ENCODE measurements at regions not wholly inside any gene's neighbourhood (a gene's known extent, or its start where the extent isn't known, plus 50 kb on each side); places are given as distances from the start of the nearest gene placed in this dataset.
A peak's percentile ranks its signal among the peaks of the same experiment; 100 is the strongest.

DNA sequence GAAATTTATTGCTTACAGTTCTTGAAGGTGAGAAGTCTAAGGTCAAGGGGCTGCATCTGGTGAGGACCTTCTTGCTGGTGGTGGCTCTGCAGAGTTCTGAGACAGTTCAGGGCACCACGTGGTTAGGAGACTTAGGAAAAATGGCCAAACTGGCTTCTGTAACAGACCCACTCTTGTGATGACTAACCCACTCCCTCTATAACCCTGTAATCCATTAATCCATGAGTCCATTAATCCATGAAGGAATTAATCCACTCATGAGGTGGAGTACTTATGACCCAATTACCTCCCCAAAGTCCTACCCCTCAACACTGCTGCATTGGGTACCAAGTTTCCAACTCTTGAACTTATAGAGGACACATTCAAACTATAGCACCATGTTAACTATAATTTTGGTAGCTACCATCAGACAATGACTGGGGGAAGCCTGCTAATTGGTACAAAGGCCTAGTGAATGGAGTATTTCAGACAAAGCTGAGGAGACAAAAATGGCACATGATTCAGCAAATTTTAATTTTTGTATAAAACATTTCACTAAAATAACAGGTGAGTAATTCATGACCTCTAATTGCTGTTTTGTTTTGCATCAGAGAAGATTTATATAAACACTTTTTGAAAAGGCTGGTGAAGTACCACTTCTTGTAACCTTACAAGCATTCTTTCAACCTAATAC lies 374.1 kb upstream of the TBL1XR1 start:
- no peak for DNase-seq (ENCODE audit: low spot score)

DNA sequence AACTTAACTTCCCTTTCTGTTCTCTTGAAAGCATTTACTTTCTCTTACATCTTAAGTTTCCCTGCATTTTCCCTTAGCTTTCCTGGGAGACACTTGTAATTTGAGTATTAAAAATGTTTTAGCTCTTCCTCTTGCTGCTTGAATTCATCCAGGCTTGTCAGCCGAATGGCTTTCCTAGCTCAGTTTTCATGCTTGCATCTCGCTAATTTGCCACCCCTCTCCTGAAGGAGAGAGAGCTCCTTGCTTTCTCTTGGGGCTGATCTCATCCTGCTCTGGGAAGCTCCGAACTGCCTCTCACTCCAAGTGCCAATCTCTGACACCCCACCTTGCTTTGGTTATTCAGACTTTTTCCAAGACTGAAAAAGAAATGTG lies 374.6 kb upstream of the TBL1XR1 start:
- DNase-seq (ENCODE audit: low spot score), result no peak

DNA sequence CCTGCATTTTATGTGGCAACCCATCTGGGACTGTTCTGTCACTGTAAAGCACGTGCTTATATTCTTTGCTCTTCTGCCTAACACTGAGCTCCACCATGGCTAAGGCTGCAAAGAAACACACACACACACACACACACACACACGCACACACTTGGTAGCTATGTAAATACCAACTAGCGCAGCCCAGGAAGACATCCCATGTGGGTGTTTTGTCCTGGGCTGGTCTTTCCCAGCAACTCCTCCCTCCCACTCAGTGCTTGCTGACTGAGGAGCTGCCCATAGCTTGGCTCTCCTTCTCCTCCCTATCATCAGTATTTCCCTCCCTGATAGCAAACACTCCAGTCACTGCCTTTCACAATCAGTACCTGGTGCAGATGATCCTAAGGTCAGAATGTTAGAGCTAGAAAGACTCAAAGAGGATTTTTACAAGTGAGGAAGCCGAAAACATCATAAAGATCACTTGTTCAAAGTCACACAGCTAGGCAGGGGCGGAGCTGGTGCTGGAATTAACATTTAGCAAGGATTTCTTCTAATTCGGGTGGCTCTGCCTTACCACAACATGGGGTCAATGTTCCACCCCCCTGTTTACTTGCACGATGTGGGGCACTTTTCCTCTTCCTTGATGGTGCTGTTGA lies 377.1 kb upstream of the TBL1XR1 start:
- no peak for DNase-seq (ENCODE audit: low spot score)

DNA sequence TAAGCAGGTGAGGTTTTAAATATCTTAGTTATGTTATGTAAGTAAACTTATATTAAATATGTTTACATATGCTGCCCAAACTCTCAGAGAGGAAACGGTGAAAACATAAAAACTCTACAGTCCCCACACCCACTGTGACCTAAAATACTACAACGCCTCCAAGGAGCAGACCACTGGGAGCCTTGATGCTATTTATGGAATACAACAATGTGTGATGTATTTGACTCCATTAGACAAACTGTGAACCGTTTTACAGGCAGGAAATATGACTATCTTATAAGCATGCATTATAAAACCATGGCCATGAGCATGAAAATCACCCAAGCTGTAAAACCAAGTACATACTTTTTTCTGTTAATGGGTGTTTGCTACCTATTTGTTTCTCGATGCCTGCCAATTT lies 379.5 kb upstream of the TBL1XR1 start:
- no peak for DNase-seq (ENCODE audit: low spot score)

DNA sequence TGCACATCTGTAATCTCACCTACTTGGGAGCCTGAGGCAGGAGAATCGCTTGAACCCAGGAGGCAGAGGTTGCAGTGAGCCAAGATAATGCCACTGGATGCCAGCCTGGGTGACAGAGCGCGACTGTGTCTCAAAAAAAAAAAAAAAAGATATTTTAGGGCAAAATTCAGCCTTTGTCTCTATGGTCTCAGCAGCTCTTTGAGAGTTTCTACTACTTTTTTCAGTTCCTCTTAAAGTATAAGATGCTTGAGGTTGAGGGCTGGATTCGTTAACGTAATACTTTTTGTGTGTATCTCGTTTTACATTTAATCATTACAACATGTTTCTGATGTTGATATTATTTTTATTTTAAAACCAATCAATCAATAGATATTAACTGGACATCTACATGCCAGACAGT lies 381.2 kb upstream of the TBL1XR1 start:
- DNase-seq (ENCODE audit: low spot score), result no peak

DNA sequence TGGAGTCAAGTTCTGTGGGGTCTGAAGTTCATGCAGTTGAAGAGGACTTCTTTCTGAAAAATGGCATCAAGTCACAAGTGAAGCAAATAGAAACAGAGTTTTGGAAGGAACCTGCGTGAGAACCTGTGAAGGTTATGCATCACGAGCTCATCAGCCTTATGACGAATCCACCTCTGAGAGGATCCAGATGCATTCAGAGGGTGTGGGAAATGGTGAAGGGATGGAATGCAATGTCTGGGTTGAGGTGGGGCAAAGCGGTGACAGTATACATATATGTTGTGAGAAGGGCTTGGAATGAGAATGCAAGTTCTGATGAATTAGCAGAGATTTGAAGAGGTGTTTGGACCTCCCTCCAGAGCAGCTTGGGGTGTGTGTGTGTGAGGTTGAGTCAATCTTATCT lies 382.1 kb upstream of the TBL1XR1 start:
- no peak for DNase-seq (ENCODE audit: low spot score)

DNA sequence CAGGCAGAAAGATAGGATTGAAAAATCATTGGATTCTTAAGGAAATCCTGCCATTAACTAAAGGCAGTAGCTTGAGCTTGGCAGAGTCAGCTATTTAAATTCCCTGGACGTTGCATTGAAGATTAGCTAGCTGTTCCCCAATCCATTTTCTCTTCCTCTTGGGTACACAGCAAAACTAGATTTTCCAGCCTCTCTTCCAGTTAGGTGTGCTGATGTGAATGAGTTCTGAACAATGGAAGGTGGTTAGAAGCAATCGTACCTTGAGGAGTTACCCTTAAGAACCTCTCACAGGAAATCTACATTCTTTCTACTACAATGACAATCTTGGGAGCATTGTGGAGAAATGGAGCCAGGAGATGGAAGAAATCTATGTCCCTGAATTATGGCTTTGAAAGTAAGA lies 383.2 kb upstream of the TBL1XR1 start:
- DNase-seq (ENCODE audit: low spot score), result no peak

DNA sequence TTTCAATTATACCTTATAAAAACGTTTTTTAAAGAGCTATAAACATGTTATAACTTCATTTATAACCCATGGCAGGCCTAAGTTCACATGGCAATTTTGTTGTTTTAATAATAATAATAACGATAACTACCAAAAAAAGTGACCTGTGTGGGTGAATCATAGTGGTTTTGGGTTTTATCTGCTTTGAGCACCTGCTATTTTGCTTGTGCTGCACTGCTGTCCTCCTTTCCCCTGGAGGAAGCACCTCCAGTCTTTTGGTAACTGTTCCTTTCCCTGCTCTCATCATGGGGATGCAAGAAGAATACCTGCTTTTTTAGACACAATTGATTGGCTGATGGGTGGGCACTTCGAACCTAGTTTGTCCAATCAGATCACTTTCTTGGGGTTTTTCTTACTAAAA lies 388.0 kb upstream of the TBL1XR1 start:
- DNase-seq (ENCODE audit: low spot score), result no peak

DNA sequence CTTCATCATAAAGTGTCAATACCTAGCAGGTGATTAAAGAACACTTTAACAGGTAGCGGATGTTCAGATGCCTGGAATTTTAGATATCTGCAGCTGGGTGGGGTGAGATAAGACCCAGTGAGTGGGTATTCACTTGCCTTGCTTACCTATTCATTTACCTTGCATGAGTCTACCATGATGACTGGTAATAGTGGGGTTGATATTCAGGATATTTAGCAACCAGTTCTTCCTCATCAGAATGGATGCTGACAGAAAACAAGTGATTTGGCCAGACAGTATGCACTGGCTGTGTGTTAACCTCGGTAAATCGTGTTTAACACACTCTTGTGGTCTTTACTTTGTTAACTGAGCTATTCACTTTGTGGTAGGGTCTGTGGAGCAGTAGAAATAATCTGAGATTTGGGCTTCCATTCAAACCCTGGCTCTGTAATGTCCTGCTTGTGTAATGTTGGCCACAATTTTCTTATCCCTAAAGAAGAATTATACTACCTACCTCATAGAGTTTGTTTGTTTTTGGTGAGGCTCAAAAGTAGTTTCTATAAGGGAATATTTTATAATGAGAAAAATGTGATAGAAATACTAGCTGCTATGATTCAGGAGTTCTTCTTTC lies 391.9 kb upstream of the TBL1XR1 start:
- DNase-seq (ENCODE audit: low spot score), result no peak

DNA sequence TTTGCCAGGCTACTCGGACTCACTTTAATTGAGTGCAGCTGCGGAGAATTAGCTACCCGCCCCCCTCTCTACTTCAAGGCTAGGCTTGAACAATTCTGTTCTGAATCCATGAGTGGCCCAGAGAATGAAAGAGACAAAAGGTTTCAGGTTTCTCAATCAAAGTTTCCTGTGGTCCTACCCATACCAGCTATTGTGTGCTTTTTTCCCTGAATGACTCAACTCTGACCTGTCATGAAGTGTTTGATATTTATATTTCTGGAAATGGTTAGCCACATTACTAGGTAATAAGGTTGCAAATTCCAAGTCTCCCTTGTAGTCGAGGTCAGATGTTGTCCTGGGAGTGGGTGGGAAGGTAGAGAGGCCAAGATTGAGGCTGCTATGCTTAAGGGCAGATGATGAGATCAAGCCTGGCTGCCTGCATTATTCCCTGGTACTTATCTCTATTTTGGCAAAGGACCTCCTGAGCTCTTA lies 392.7 kb upstream of the TBL1XR1 start:
- no peak for DNase-seq (ENCODE audit: low spot score)

DNA sequence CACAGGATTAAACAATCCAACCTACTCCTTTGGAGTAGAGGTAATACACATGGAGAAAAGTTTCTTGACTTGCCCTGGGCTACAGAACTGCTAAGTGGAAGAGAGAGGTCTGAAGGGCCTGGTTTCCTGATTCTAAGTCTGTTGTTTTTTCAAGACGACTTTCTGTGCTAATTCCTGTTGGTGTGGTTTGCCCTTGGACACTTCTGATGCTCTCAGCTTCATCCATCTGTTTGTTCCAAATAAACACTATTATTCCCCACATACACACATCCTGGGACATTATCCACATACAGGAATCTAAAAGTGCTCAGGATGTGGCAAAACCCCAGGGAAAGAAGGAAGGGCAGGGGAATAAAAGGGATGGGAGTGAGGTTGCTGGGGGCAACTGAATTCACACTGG lies 393.5 kb upstream of the TBL1XR1 start:
- no peak for DNase-seq (ENCODE audit: low spot score)

DNA sequence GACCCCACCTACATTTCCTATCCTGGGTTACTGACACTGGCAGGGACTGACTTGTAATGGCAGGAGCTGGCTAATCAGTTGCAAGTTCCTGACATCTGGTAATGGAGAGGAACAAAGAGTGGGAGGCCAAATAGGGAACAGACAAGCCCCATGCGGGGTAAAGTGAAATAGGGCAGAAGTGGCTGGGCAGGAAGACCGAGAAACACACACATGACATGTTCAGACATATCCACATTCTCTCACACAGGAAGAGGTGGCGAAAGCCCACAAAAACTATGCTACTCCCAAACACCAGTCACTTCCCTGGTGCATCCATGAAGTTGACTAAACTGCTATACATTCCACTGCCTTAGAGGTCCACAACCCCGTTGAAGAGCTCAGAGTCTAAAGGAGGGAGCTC lies 394.1 kb upstream of the TBL1XR1 start:
- no peak for DNase-seq (ENCODE audit: low spot score)

DNA sequence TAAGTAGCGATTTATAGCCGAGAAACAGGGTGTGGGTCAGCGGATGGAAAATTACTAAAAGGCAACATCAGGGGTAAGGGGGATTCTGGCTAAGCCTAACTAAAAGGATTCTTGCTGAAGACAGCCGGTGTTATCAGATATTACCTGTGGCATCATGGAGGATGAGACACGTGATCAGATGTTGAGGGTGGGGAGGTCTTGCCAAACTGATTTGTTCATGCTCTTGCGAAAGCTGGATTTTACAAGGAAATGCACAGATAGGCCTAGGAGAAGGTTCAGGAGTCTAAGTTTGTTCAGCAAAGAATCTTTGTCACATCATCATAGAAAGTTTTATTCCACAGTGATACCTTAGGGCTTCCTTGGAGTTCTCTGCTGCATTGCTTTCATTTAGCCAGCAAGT lies 396.8 kb upstream of the TBL1XR1 start:
- no peak for DNase-seq (ENCODE audit: low spot score)

DNA sequence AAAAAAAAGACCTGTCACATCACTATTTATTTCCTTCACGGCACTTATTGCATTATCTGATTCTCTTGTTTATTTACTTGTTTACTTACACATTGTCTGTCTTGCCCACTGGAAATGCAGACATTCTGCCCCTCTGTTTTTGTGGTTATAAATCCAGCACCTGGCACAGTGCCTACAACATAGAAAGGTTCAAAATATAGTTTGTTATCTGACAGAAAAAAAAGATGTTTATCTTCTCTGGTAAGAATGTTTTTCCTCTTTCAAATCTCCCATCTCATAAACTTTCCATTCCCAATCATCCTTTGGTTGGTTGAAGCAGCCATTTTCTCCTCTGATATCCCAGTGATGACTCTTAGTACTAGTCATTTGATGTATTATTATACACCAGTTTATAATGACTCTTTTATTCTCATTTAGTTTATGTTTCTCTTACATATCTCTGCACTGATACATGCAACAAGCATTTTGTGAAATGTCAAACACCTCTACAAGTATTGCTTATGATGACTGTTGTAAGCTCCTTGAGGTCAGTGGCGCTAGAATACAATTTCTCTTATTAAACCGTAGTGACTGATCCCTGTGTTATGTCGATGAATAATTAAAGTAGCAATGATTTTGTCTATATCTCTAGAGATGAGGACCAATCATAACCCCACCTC lies 398.4 kb upstream of the TBL1XR1 start:
- no peak for DNase-seq (ENCODE audit: low spot score)

DNA sequence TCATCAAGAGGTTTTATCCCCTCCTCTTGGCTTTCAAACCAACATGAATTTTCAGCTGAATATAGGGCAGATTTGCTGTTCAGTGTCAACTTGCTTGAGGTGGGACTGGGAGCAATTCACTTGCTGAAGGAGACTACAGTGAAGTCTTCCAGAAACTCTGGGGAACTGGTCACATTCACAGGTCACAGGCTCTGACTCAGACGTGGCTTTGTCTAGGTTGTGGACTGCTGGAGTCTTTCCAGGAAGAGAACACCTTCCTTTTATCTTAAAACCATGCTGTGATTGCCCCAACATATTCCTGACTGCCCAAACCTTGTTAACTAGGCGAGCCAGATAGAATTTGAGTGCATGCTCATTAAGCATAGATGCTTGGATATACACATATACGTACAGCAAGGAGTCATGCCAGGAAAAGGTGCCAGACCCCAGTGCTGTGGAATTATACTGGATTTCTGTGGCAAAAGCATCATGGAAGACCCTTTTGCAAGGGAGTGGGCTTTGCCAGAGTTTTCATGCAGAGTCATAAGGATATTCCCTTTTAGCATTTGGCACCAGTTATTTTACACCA lies 399.1 kb upstream of the TBL1XR1 start:
- no peak for DNase-seq (ENCODE audit: low spot score)

DNA sequence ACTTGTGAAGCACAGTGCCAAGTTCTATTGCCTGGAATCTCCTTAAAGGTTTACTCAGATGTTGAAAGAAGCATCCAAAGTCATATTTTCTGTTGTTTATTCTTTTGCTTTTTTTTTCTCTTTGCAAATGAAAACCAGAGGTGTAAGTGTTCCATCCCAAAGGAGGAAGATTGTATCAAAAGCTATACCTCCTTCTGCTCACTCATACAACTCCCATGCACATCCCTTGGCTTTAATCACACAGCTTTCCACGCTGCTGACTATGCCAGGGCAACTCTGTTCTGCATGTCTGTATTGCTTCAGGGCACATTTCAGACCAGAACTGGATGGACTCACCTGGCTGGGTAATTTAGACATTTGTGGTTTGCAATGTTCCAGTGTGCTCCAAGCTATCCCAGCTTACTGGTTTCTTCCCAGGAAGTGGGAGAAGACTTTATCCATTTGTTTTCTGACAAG lies 399.6 kb upstream of the TBL1XR1 start:
- no peak for DNase-seq (ENCODE audit: low spot score)

DNA sequence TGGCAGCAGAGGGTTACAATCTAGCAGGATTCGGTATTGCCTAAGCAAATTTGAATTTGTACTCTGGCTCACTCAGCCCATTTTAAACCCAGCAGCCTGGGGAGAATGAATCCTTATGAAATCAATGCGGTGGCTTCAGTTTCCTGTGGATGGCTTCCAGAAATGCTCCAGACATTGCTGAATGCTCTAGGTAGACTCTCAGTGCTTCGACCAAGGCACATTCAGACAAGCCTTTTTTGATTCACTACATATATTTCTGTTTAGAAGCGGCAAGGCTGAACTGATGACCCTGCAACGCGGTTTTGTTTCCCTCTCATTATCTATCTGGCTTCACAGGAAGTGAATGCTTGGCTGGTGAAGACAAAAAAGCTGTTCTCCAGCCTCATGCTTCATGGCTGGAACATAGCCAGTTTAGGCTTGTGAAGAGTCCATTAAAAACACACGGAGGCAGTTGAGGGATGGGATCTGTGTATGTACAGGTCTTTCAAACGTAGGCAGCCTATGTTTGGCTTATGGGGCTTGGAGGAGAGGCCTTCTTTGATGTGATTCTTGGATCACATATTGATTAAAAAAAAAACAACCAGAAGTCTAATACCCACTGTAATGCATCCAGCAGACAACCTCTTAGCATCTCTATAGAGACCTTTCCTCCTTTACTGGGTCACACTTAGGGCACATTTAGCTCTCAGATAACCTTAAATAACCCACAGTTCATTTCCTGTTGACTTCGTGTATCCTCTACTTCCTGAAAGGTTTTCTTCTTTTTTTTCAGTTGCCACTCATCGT lies 400.2 kb upstream of the TBL1XR1 start:
- peak; percentile 47 for DNase-seq (ENCODE audit: low spot score)

DNA sequence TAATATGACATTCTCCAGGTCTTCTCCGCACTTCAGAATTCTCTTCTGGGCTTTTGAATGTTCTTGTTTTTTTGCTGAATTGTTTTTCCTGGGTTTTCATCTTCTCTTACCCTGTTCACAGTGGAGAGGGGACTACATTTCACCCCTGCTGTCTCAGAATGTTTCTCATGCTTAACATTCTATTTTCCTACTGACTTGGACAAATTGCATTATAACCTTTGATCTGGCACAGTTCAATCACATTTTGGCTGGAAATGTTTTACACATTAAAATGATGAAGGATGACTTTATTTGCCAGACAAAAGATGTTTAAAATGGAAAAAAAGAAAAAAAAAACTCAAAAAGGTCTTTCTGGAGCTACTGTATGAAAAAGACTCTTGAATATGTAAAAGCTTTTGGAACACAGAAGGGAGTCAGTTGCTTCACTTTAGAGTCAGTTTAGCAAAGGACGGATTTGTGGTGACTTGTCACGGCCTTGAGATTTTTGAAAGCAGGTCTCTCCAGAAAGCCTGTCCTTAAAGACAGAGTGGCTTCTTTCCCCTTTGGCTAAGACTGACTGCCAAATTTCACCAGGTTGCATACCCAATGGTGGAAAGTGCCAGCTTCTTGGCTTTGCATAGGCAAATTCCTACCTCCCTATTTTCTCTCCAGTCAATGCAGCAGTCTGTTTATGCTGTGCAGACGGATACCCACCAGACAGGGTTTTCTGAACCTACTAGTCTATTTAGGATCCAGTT lies 401.0 kb upstream of the TBL1XR1 start:
- DNase-seq (ENCODE audit: low spot score), result no peak

DNA sequence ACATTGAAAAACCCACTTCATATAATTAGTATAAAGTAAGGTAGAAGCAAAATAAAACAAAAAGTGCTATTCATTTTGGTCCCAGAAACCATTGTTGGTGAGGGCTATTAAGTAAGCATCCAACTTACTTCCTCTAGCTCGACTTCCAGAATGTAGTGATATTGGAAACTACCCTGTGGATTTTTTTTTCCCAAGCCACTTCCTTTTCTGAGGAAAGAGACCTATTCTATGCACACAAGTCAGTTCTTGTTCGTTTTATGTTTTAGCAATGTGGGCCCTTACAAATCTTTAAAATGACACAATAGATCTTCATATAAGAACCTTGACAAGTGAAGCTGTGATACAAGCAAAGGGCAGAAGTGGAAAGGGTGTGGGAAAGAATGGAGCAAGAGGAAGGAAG lies 402.0 kb upstream of the TBL1XR1 start:
- DNase-seq (ENCODE audit: low spot score), result no peak

DNA sequence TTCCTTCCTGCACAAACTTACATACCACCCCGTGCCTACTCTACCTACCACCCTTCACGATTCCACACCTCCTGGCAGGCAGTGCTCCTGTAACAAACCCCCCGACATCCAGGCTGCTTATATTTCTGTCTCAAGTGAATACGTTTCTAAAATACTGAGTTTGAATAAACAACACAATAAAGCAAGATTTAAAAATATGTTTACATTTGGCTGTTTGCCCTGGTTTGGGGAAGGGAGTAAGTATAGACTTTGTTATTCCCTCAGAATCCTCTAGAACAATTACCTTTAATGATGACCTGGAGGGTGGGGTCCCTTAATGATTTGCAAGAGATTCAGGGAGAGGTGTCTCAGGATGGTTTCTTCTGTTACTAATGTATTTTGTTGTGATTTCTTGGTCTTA lies 402.6 kb upstream of the TBL1XR1 start:
- DNase-seq (ENCODE audit: low spot score), result no peak

DNA sequence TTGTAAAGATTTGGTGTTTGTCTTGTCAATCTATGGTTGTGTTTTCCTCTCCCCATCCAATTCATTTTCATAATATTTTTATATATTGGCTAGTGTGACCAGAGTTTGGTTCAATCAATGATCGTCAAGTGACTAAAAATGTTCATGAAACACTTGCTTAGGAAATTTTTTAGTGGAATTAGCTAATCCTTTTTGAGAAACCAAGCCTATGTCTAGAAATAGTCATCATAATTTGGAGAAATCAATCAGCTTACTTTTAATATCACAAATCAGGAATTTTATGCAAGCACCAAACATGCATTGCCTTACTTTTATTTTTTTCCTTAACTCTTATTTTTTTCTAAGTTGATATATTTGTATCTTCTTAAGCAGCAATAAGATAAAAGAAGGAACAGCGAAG lies 403.1 kb upstream of the TBL1XR1 start:
- DNase-seq (ENCODE audit: low spot score), result no peak

Data from CD4-positive, alpha-beta T cell treated with Interleukin-2 at 100 ng/mL for 4 hours (primary cell).